ENCODE measurements at regions not wholly inside any gene's neighbourhood (a gene's known extent, or its start where the extent isn't known, plus 50 kb on each side); places are given as distances from the start of the nearest gene placed in this dataset.

- no peaks in the 10 kb centered on the region for H3K79me2 ChIP-seq (ENCODE audit: control insufficient read depth, low read length)
- no peak overlapping the region for H3K4me2 ChIP-seq (ENCODE audit: low read length)
These were observed 139.6 kb upstream of the E2F8 start for GRCh38 chr11:19380375-19380774.

GRCh38 chr11:19379465-19379864 is 138.7 kb upstream of the E2F8 start:
- no peak for TF ChIP-seq EZH2phosphoT487 (IDR thresholded peaks at IDR 0.05; ENCODE audit: borderline replicate concordance, low read length)
- TF ChIP-seq CTCF (IDR thresholded peaks at IDR 0.05; ENCODE audit: low read depth, low read length, poor library complexity, severe bottlenecking), result no peak
- Histone ChIP-seq H3F3A (ENCODE audit: control insufficient read depth, insufficient read depth) (no peaks in the 10 kb centered on the region), H3K4me3 (ENCODE audit: low read length) (no peak overlapping the region), H3K36me3 (ENCODE audit: control insufficient read depth, low read length) (no peaks in the 10 kb centered on the region), H3K9me3 (ENCODE audit: control insufficient read depth, insufficient read depth, low read length) (no peaks in the 10 kb centered on the region), H3K4me2 (ENCODE audit: low read length) (no peak overlapping the region), H3K79me2 (ENCODE audit: control insufficient read depth, low read length) (no peaks in the 10 kb centered on the region), H3K4me1 (ENCODE audit: control insufficient read depth, low read length) (no peaks in the 10 kb centered on the region), H4K20me1 (ENCODE audit: control insufficient read depth, insufficient read depth, low read depth, low read length) (no peaks in the 10 kb centered on the region), H3K9me2 (replicated peaks; ENCODE audit: control insufficient read depth, low read length) (no peaks in the 10 kb centered on the region), H3K27ac (ENCODE audit: low read depth, low read length) (no peak overlapping the region), H3K27me3 (ENCODE audit: control insufficient read depth, low read length) (no peaks in the 10 kb centered on the region)

More at GRCh38 chr11:19380375-19380774, 139.6 kb upstream of the E2F8 start:
- H3K27me3 ChIP-seq (ENCODE audit: control insufficient read depth, low read length), result no peaks in the 10 kb centered on the region
- H3K9me2 ChIP-seq (replicated peaks; ENCODE audit: control insufficient read depth, low read length), result no peaks in the 10 kb centered on the region
- no peaks in the 10 kb centered on the region for H3K9me3 ChIP-seq (ENCODE audit: control insufficient read depth, insufficient read depth, low read length)
- no peaks in the 10 kb centered on the region for H3K4me1 ChIP-seq (ENCODE audit: control insufficient read depth, low read length)
- no peak overlapping the region for H3K27ac ChIP-seq (ENCODE audit: low read depth, low read length)
- no peak for TF ChIP-seq EZH2phosphoT487 (IDR thresholded peaks at IDR 0.05; ENCODE audit: borderline replicate concordance, low read length)
- no peak for TF ChIP-seq CTCF (IDR thresholded peaks at IDR 0.05; ENCODE audit: low read depth, low read length, poor library complexity, severe bottlenecking)
- no peaks in the 10 kb centered on the region for H3K36me3 ChIP-seq (ENCODE audit: control insufficient read depth, low read length)
- no peaks in the 10 kb centered on the region for H4K20me1 ChIP-seq (ENCODE audit: control insufficient read depth, insufficient read depth, low read depth, low read length)
- no peaks in the 10 kb centered on the region for H3F3A ChIP-seq (ENCODE audit: control insufficient read depth, insufficient read depth)
- no peak overlapping the region for H3K4me3 ChIP-seq (ENCODE audit: low read length)

- TF ChIP-seq CTCF (IDR thresholded peaks at IDR 0.05; ENCODE audit: low read depth, low read length, poor library complexity, severe bottlenecking) (no peak), EZH2phosphoT487 (IDR thresholded peaks at IDR 0.05; ENCODE audit: borderline replicate concordance, low read length) (no peak)
- no peak overlapping the region for H3K4me2 ChIP-seq (ENCODE audit: low read length)
- H3K79me2 ChIP-seq (ENCODE audit: control insufficient read depth, low read length), result no peaks in the 10 kb centered on the region
These were observed 138.1 kb upstream of the E2F8 start for GRCh38 chr11:19378814-19379213.

More at GRCh38 chr11:19378814-19379213, 138.1 kb upstream of the E2F8 start:
- Histone ChIP-seq H3K27me3 (ENCODE audit: control insufficient read depth, low read length) (no peaks in the 10 kb centered on the region), H3F3A (ENCODE audit: control insufficient read depth, insufficient read depth) (no peaks in the 10 kb centered on the region), H3K9me2 (replicated peaks; ENCODE audit: control insufficient read depth, low read length) (no peaks in the 10 kb centered on the region), H3K4me1 (ENCODE audit: control insufficient read depth, low read length) (no peaks in the 10 kb centered on the region), H4K20me1 (ENCODE audit: control insufficient read depth, insufficient read depth, low read depth, low read length) (no peaks in the 10 kb centered on the region), H3K9me3 (ENCODE audit: control insufficient read depth, insufficient read depth, low read length) (no peaks in the 10 kb centered on the region), H3K4me3 (ENCODE audit: low read length) (no peak overlapping the region), H3K36me3 (ENCODE audit: control insufficient read depth, low read length) (no peaks in the 10 kb centered on the region), H3K27ac (ENCODE audit: low read depth, low read length) (no peak overlapping the region)
